ENCODE measurements at regions not wholly inside any gene's neighbourhood (a gene's known extent, or its start where the extent isn't known, plus 50 kb on each side); places are given as distances from the start of the nearest gene placed in this dataset.

GRCh38 chr12:41737423-41737822 lies 407.3 kb downstream of the GXYLT1 start:
- TF ChIP-seq TBL1XR1 (IDR thresholded peaks at IDR 0.05; ENCODE audit: low read depth, low read length) (no peak), NFYB (IDR thresholded peaks at IDR 0.05; ENCODE audit: insufficient read depth, low read depth, low read length) (no peak), MAX (IDR thresholded peaks at IDR 0.05; ENCODE audit: low read depth, low read length) (no peak), CHD2 (IDR thresholded peaks at IDR 0.05; ENCODE audit: borderline replicate concordance, low read depth, low read length) (no peak), RCOR1 (conservative IDR thresholded peaks at IDR 0.05; ENCODE audit: low read depth, low read length) (no peak), YBX1 (IDR thresholded peaks at IDR 0.05) (no peak), EP300 (IDR thresholded peaks at IDR 0.05; ENCODE audit: borderline replicate concordance in 1 of 2, control insufficient read depth in 1 of 2, low read depth in 2 of 2, low read length in 2 of 2) (no peak), POLR2A (IDR thresholded peaks at IDR 0.05; ENCODE audit: low read depth, low read length) (no peak), BHLHE40 (IDR thresholded peaks at IDR 0.05; ENCODE audit: borderline replicate concordance in 1 of 2, low read depth in 2 of 2, low read length in 1 of 2) (no peak), REST (IDR thresholded peaks at IDR 0.05; ENCODE audit: low read depth, low read length) (no peak)

All from GM12878 (cell line).